DOHH2 (cell line): ENCODE measurements at regions not wholly inside any gene's neighbourhood (a gene's known extent, or its start where the extent isn't known, plus 50 kb on each side); places are given as distances from the start of the nearest gene placed in this dataset.

ENCODE experiments used
- H3F3A ChIP-seq: fragments of 200-600 bp; sonication (generic), shearing (Covaris generic); 2 replicates; pipeline ENCODE4 v1.6.0; 2016; ENCODE audit warnings: antibody characterized with exemption, mild to moderate bottlenecking; ENCODE audit not compliant: control insufficient read depth, insufficient read depth
- H3K27ac ChIP-seq: fragments of 200-600 bp; sonication (generic); 2 replicates; pipeline ENCODE4 v1.5.1; 2014; ENCODE audit warnings: low read depth, mild to moderate bottlenecking, low read length, moderate library complexity
- H3K27me3 ChIP-seq: fragments of 200-600 bp; sonication (generic); 2 replicates; pipeline ENCODE4 v1.6.1; 2014; ENCODE audit warnings: mild to moderate bottlenecking, low read length, mixed read lengths; ENCODE audit not compliant: control insufficient read depth
- H3K36me3 ChIP-seq: fragments of 200-600 bp; sonication (generic); 2 replicates; pipeline ENCODE4 v1.6.1; 2014; ENCODE audit warnings: mild to moderate bottlenecking, low read length, moderate library complexity, mixed read lengths; ENCODE audit not compliant: control insufficient read depth
- H3K4me1 ChIP-seq: fragments of 200-600 bp; sonication (generic); 2 replicates; pipeline ENCODE4 v1.6.1; 2014; ENCODE audit warnings: mild to moderate bottlenecking, low read length, mixed read lengths; ENCODE audit not compliant: control insufficient read depth
- H3K4me2 ChIP-seq: fragments of 200-600 bp; sonication (generic); 2 replicates; pipeline ENCODE4 v1.6.0; 2014; ENCODE audit warnings: mild to moderate bottlenecking, low read length, moderate library complexity
- H3K4me3 ChIP-seq: fragments of 200-600 bp; sonication (generic); 2 replicates; pipeline ENCODE4 v1.5.1; 2014; ENCODE audit warnings: mild to moderate bottlenecking, low read length, mixed read lengths
- H3K79me2 ChIP-seq: fragments of 200-600 bp; sonication (generic); 2 replicates; pipeline ENCODE4 v1.6.1; 2014; ENCODE audit warnings: mild to moderate bottlenecking, low read length, mixed read lengths; ENCODE audit not compliant: control insufficient read depth
- H3K9me2 ChIP-seq: fragments of 200-600 bp; sonication (generic); replicated peaks from 2 replicates; pipeline ENCODE4 v1.6.1; 2014; ENCODE audit warnings: mild to moderate bottlenecking, low read length, mixed read lengths; ENCODE audit not compliant: control insufficient read depth
- H3K9me3 ChIP-seq: fragments of 200-600 bp; sonication (generic); 2 replicates; pipeline ENCODE4 v1.6.1; 2014; ENCODE audit warnings: antibody characterized with exemption, low read length, mixed read lengths; ENCODE audit not compliant: control insufficient read depth, insufficient read depth
- H4K20me1 ChIP-seq: fragments of 200-600 bp; sonication (generic); 2 replicates; pipeline ENCODE4 v1.6.0; 2014; ENCODE audit warnings: low read depth, mild to moderate bottlenecking, antibody characterized with exemption, low read length, moderate library complexity; ENCODE audit not compliant: control insufficient read depth, insufficient read depth
- CTCF ChIP-seq: fragments of 200-600 bp; sonication (generic); IDR thresholded peaks from one replicate; pipeline ENCODE4 v1.5.1; 2014; ENCODE audit warnings: antibody characterized with exemption, mild to moderate bottlenecking, low read depth, low read length; ENCODE audit not compliant: poor library complexity, severe bottlenecking
- EZH2phosphoT487 ChIP-seq: fragments of 200-600 bp; sonication (generic); IDR thresholded peaks from 2 replicates; pipeline ENCODE4 v1.6.1; 2017; ENCODE audit warnings: borderline replicate concordance, mild to moderate bottlenecking, antibody characterized with exemption, low read length, moderate library complexity, mixed read lengths

- Histone ChIP-seq H3F3A (no peaks in the 10 kb centered on the region), H3K27ac (no peak overlapping the region), H3K9me3 (no peaks in the 10 kb centered on the region), H3K4me3 (no peak overlapping the region), H3K79me2 (no peaks in the 10 kb centered on the region), H3K4me2 (no peak overlapping the region), H3K4me1 (no peaks in the 10 kb centered on the region), H4K20me1 (no peaks in the 10 kb centered on the region), H3K9me2 (no peaks in the 10 kb centered on the region), H3K27me3 (peaks cover 9% of the 10 kb centered on the region; the same call in 1 of the 2 replicates), H3K36me3 (no peaks in the 10 kb centered on the region)
- TF ChIP-seq EZH2phosphoT487 = no peak
- peak; percentile 89 for TF ChIP-seq CTCF
These were observed 201.7 kb upstream of the PRSS58 start for GRCh38 chr7:142459551-142459963.

GRCh38 chr7:142457146-142457703, 199.4 kb upstream of the PRSS58 start:
- no peak overlapping the region for H3K4me3 ChIP-seq
- H3K27ac ChIP-seq = no peak overlapping the region
- H3K9me2 ChIP-seq = no peaks in the 10 kb centered on the region
- no peaks in the 10 kb centered on the region for H3K79me2 ChIP-seq
- no peaks in the 10 kb centered on the region for H4K20me1 ChIP-seq
- no peaks in the 10 kb centered on the region for H3K36me3 ChIP-seq
- no peaks in the 10 kb centered on the region for H3F3A ChIP-seq
- peaks cover 4% of the 10 kb centered on the region; the same call in 1 of the 2 replicates for H3K27me3 ChIP-seq
- no peaks in the 10 kb centered on the region for H3K4me1 ChIP-seq
- H3K9me3 ChIP-seq = no peaks in the 10 kb centered on the region
- H3K4me2 ChIP-seq = no peak overlapping the region
- TF ChIP-seq EZH2phosphoT487 (no peak), CTCF (no peak)

- H3K9me3 ChIP-seq = no peaks in the 10 kb centered on the region
- no peak overlapping the region for H3K27ac ChIP-seq
- no peaks in the 10 kb centered on the region for H3K9me2 ChIP-seq
- H3K4me2 ChIP-seq = no peak overlapping the region
- TF ChIP-seq CTCF (no peak), EZH2phosphoT487 (no peak)
- no peaks in the 10 kb centered on the region for H4K20me1 ChIP-seq
- no peaks in the 10 kb centered on the region for H3K79me2 ChIP-seq
- no peak overlapping the region for H3K4me3 ChIP-seq
- no peaks in the 10 kb centered on the region for H3K27me3 ChIP-seq
- H3K4me1 ChIP-seq = no peaks in the 10 kb centered on the region
- H3K36me3 ChIP-seq = no peaks in the 10 kb centered on the region
- no peaks in the 10 kb centered on the region for H3F3A ChIP-seq
These were observed 197.5 kb upstream of the PRSS58 start for GRCh38 chr7:142455392-142455791.

- Histone ChIP-seq H3K79me2 (no peaks in the 10 kb centered on the region), H3K9me3 (no peaks in the 10 kb centered on the region), H3K27ac (no peak overlapping the region), H3F3A (no peaks in the 10 kb centered on the region), H3K9me2 (no peaks in the 10 kb centered on the region), H4K20me1 (no peaks in the 10 kb centered on the region), H3K4me1 (no peaks in the 10 kb centered on the region), H3K27me3 (no peaks in the 10 kb centered on the region), H3K4me3 (no peak overlapping the region), H3K4me2 (no peak overlapping the region), H3K36me3 (no peaks in the 10 kb centered on the region)
- no peak for TF ChIP-seq CTCF
- no peak for TF ChIP-seq EZH2phosphoT487
These were observed 197.0 kb upstream of the PRSS58 start for GRCh38 chr7:142454862-142455261.
